Parathyroid adenoma (tissue), 2 donors: ENCODE measurements at regions not wholly inside any gene's neighbourhood (a gene's known extent, or its start where the extent isn't known, plus 50 kb on each side); places are given as distances from the start of the nearest gene placed in this dataset.

Experiments
- H2AFZ ChIP-seq: fragments of 300-600 bp; sonication (generic); one replicate; pipeline ENCODE4 v1.7.0; 2017; ENCODE audit warnings: antibody characterized with exemption, mild to moderate bottlenecking
- H3K27ac ChIP-seq: fragments of 300-600 bp; sonication (generic); one replicate; pipeline ENCODE4 v1.7.0; 2017
- H3K27me3 ChIP-seq: fragments of 300-600 bp; sonication (generic); one replicate; pipeline ENCODE4 v1.7.0; 2017; ENCODE audit warnings: low read length; ENCODE audit not compliant: control insufficient read depth, insufficient read depth
- H3K36me3 ChIP-seq: fragments of 300-600 bp; sonication (generic); one replicate; pipeline ENCODE4 v1.7.0; 2017; ENCODE audit warnings: low read length; ENCODE audit not compliant: control insufficient read depth, insufficient read depth
- H3K4me1 ChIP-seq: fragments of 300-600 bp; sonication (generic); one replicate; pipeline ENCODE4 v1.7.0; 2017; ENCODE audit warnings: control low read depth
- H3K4me2 ChIP-seq: fragments of 300-600 bp; sonication (generic); one replicate; pipeline ENCODE4 v1.7.0; 2017; ENCODE audit warnings: low read length
- H3K4me3 ChIP-seq: fragments of 300-600 bp; sonication (generic); one replicate; pipeline ENCODE4 v1.7.0; 2017; ENCODE audit warnings: low read depth, low read length
- H3K79me2 ChIP-seq: fragments of 300-600 bp; sonication (generic); one replicate; pipeline ENCODE4 v1.7.0; 2017; ENCODE audit warnings: control low read depth
- H3K9ac ChIP-seq: fragments of 300-600 bp; sonication (generic); one replicate; pipeline ENCODE4 v1.7.0; 2017; ENCODE audit warnings: mild to moderate bottlenecking
- H3K9me3 ChIP-seq: fragments of 300-600 bp; sonication (generic); one replicate; pipeline ENCODE4 v1.7.0; 2017; ENCODE audit warnings: low read length; ENCODE audit not compliant: control insufficient read depth
- CTCF ChIP-seq: fragments of 300-600 bp; sonication (generic); IDR thresholded peaks from one replicate; pipeline ENCODE4 v1.7.0; 2017; ENCODE audit warnings: antibody characterized with exemption, mild to moderate bottlenecking
- donor health status: primary hyperparathyroidism.

- Histone ChIP-seq H3K27me3 (no peaks in the 10 kb centered on the region), H2AFZ (no peak overlapping the region), H3K9ac (no peak overlapping the region), H3K9me3 (no peaks in the 10 kb centered on the region), H3K4me3 (no peak overlapping the region), H3K36me3 (no peaks in the 10 kb centered on the region), H3K27ac (no peak overlapping the region), H3K4me1 (no peaks in the 10 kb centered on the region), H3K79me2 (no peaks in the 10 kb centered on the region), H3K4me2 (no peak overlapping the region)
- TF ChIP-seq CTCF = no peak
These were observed 154.4 kb upstream of the GRAMD2B start for GRCh38 chr5:126268697-126269315.

- Histone ChIP-seq H3K4me3 (no peak overlapping the region), H3K36me3 (no peaks in the 10 kb centered on the region), H3K79me2 (no peaks in the 10 kb centered on the region), H3K27me3 (no peaks in the 10 kb centered on the region), H2AFZ (no peak overlapping the region), H3K4me1 (no peaks in the 10 kb centered on the region), H3K4me2 (no peak overlapping the region), H3K9me3 (no peaks in the 10 kb centered on the region), H3K27ac (no peak overlapping the region), H3K9ac (no peak overlapping the region)
- no peak for TF ChIP-seq CTCF
These were observed 153.7 kb upstream of the GRAMD2B start for GRCh38 chr5:126269511-126269910.

GRCh38 chr5:126271141-126271540 is 152.1 kb upstream of the GRAMD2B start:
- H3K9me3 ChIP-seq = no peaks in the 10 kb centered on the region
- no peak overlapping the region for H2AFZ ChIP-seq
- H3K4me3 ChIP-seq = no peak overlapping the region
- TF ChIP-seq CTCF = no peak
- no peaks in the 10 kb centered on the region for H3K27me3 ChIP-seq
- H3K9ac ChIP-seq = no peak overlapping the region
- no peaks in the 10 kb centered on the region for H3K36me3 ChIP-seq
- H3K27ac ChIP-seq = no peak overlapping the region
- no peaks in the 10 kb centered on the region for H3K79me2 ChIP-seq
- H3K4me2 ChIP-seq = no peak overlapping the region
- H3K4me1 ChIP-seq = no peaks in the 10 kb centered on the region

GRCh38 chr5:126274076-126274762 is 149.0 kb upstream of the GRAMD2B start:
- H3K9me3 ChIP-seq = no peaks in the 10 kb centered on the region
- H3K27ac ChIP-seq = no peak overlapping the region
- H3K9ac ChIP-seq = no peak overlapping the region
- no peak overlapping the region for H2AFZ ChIP-seq
- no peaks in the 10 kb centered on the region for H3K79me2 ChIP-seq
- H3K4me2 ChIP-seq = no peak overlapping the region
- H3K36me3 ChIP-seq = no peaks in the 10 kb centered on the region
- H3K4me3 ChIP-seq = no peak overlapping the region
- no peaks in the 10 kb centered on the region for H3K27me3 ChIP-seq
- H3K4me1 ChIP-seq = no peaks in the 10 kb centered on the region
- TF ChIP-seq CTCF = no peak

- Histone ChIP-seq H3K9me3 (no peaks in the 10 kb centered on the region), H3K79me2 (no peaks in the 10 kb centered on the region), H3K27me3 (no peaks in the 10 kb centered on the region), H3K9ac (no peak overlapping the region), H3K4me2 (no peak overlapping the region), H2AFZ (no peak overlapping the region), H3K4me1 (no peaks in the 10 kb centered on the region), H3K4me3 (no peak overlapping the region), H3K36me3 (no peaks in the 10 kb centered on the region), H3K27ac (no peak overlapping the region)
- no peak for TF ChIP-seq CTCF
These were observed 148.5 kb upstream of the GRAMD2B start for GRCh38 chr5:126274763-126275125.
